ENCODE measurements at regions not wholly inside any gene's neighbourhood (a gene's known extent, or its start where the extent isn't known, plus 50 kb on each side); places are given as distances from the start of the nearest gene placed in this dataset.

DNA sequence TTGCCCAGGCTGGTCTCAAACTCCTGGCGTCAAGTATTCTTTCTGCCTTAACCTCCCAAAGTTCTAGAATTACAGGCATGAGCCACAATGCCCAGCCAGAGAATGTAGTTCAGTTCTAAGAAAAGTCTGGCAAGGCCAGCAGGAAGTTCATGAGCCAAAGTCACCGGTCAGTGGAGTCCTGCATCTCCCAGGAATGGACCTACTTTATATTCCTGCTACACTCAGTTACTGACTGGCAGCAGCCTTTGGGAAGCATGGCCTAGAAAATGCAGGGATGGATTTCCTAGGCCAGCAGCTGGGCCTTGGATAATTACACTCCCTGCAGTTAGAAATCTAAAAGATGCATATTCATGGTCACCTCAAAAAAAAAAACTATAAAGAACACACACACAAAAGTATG is 135.7 kb downstream of the CAAP1 start:
- DNase-seq (ENCODE audit: low read depth) = no peak
- Histone ChIP-seq H3K4me3 (ENCODE audit: low read depth, low read length) (no peak overlapping the region), H3K36me3 (ENCODE audit: control insufficient read depth, insufficient read depth, low read length) (no peaks in the 10 kb centered on the region), H3K27me3 (ENCODE audit: control insufficient read depth, insufficient read depth, low read length) (no peaks in the 10 kb centered on the region)
- TF ChIP-seq, protein P1, sequence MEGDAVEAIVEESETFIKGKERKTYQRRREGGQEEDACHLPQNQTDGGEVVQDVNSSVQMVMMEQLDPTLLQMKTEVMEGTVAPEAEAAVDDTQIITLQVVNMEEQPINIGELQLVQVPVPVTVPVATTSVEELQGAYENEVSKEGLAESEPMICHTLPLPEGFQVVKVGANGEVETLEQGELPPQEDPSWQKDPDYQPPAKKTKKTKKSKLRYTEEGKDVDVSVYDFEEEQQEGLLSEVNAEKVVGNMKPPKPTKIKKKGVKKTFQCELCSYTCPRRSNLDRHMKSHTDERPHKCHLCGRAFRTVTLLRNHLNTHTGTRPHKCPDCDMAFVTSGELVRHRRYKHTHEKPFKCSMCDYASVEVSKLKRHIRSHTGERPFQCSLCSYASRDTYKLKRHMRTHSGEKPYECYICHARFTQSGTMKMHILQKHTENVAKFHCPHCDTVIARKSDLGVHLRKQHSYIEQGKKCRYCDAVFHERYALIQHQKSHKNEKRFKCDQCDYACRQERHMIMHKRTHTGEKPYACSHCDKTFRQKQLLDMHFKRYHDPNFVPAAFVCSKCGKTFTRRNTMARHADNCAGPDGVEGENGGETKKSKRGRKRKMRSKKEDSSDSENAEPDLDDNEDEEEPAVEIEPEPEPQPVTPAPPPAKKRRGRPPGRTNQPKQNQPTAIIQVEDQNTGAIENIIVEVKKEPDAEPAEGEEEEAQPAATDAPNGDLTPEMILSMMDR (IDR thresholded peaks at IDR 0.05; ENCODE audit: insufficient read depth, low read length, poor library complexity, severe bottlenecking) = no peak

DNA sequence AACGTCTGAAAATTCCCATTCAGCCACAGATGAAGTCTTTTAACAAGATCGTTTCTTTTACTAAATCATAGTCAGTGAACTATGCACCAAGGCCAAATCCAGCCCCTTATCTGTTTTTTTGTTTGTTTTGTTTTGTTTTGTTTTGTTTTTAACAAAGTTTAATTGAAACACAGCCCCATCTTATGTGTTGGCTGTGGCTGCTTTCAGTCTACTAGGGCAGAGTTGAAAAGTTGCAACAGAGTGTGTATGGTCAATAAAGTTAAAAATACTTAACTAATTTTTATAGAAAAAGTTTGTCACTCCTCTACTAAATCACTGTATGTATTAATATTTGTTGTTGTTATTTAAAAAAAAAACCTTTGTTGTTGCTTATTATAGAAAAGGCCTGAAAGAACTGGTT is 137.1 kb downstream of the CAAP1 start:
- no peaks in the 10 kb centered on the region for H3K27me3 ChIP-seq (ENCODE audit: control insufficient read depth, insufficient read depth, low read length)
- TF ChIP-seq, protein P1 (IDR thresholded peaks at IDR 0.05; ENCODE audit: insufficient read depth, low read length, poor library complexity, severe bottlenecking) = no peak
- no peak for DNase-seq (ENCODE audit: low read depth)
- no peaks in the 10 kb centered on the region for H3K36me3 ChIP-seq (ENCODE audit: control insufficient read depth, insufficient read depth, low read length)
- no peak overlapping the region for H3K4me3 ChIP-seq (ENCODE audit: low read depth, low read length)

DNA sequence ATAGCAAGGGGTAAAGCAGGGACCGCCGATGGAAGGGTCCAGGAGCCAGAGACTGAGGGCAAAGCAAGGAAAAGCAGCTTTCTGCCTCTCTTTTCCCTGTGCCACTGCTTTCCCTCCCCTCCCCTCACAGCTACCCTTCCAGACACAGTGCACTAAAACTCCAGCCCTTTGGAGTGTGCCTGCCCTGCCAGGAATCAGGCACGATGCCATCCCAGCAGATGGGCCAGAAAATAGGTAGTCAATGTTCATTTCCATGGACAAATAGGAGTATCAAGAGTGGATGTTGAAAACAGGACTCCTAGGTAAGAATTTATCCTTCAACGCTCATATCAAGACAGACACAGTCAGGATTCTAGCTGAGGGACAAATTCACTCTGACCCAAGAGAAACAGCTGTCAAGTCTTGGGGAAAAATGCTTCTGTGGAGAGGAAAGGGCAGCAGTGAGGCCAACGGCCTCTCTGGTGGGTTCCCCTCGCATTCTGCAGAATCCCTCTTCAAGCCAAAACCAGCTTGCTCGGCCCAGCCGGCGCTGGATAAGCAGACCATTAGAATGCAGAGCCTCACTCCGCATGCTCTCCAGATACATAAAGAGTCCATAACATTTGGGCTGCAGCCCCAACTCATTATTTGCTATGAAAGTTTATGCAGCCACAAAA is 138.0 kb downstream of the CAAP1 start:
- Histone ChIP-seq H3K27me3 (ENCODE audit: control insufficient read depth, insufficient read depth, low read length) (no peaks in the 10 kb centered on the region), H3K4me3 (ENCODE audit: low read depth, low read length) (no peak overlapping the region), H3K36me3 (ENCODE audit: control insufficient read depth, insufficient read depth, low read length) (no peaks in the 10 kb centered on the region)
- no peak for DNase-seq (ENCODE audit: low read depth)
- TF ChIP-seq, protein P1 (IDR thresholded peaks at IDR 0.05; ENCODE audit: insufficient read depth, low read length, poor library complexity, severe bottlenecking) = no peak

DNA sequence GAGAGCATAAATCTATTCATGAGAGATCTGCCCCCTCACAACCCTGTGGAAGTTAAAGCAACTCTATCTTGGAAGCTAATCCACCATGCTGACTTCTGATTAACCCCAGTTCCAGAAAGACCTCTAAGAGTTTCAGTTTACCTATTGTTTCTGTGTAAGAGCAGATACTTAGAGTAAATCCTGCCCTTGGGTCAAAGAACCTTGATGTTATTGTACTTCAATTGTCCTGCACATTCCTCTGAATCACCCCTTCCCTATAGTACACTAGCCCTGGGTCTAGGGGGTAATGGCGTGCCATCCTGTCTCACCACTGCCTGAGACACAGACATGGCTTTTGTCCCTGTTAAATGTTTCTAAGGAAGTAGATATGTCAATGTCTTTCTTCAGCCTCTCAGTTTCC is 138.6 kb downstream of the CAAP1 start:
- Histone ChIP-seq H3K27me3 (ENCODE audit: control insufficient read depth, insufficient read depth, low read length) (no peaks in the 10 kb centered on the region), H3K4me3 (ENCODE audit: low read depth, low read length) (no peak overlapping the region), H3K36me3 (ENCODE audit: control insufficient read depth, insufficient read depth, low read length) (no peaks in the 10 kb centered on the region)
- no peak for DNase-seq (ENCODE audit: low read depth)
- TF ChIP-seq, protein P1 (IDR thresholded peaks at IDR 0.05; ENCODE audit: insufficient read depth, low read length, poor library complexity, severe bottlenecking) = no peak

DNA sequence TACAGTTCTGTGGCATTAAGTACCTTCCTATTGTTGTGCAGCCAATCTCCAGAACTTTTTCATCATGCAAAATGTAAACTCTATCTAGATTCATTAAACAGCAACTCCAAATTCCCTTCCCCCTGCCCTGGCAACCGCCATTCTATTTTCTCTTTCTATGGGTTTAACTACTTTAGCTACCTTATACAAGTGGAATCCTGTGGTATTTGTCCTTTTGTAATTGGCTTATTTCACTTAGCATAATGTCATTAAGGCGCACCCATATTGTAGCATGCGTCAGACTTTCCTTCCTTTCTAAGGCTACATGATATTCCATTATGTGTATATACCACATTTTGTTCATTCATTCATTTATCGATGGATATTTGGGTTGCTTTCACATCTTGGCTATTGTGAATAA is 142.4 kb downstream of the CAAP1 start:
- DNase-seq (ENCODE audit: low read depth) = no peak
- Histone ChIP-seq H3K4me3 (ENCODE audit: low read depth, low read length) (no peak overlapping the region), H3K36me3 (ENCODE audit: control insufficient read depth, insufficient read depth, low read length) (no peaks in the 10 kb centered on the region), H3K27me3 (ENCODE audit: control insufficient read depth, insufficient read depth, low read length) (no peaks in the 10 kb centered on the region)
- TF ChIP-seq, protein P1 (IDR thresholded peaks at IDR 0.05; ENCODE audit: insufficient read depth, low read length, poor library complexity, severe bottlenecking) = no peak

DNA sequence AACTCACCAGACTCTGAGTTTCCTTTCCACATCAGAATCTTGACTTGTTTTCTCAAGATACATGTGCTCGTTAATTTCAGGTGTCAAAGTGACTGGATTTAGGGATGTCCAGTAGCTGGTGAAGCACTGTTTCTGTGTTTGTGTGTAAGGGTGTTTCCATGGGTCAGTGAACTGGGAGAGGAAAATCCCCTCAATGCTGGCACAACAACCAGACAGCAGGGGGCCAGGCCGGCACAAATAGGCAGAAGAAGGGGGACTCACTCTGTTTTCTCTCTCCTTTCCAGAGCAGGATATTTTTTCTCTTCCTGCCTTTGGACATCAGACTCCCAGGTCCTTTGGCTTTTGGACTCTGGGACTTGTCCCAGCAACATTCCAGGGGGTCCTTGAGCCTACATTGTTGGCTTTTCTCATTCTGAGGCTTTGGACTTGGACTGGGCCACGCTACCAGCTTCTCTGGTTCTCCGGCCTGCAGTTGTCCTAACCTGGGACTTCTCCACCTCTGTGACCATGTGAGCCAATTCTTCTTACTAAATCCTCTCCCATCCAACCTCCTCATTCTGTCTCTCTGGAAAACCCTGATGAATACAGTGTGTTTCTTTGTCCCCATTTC is 144.0 kb downstream of the CAAP1 start:
- TF ChIP-seq, protein P1 (IDR thresholded peaks at IDR 0.05; ENCODE audit: insufficient read depth, low read length, poor library complexity, severe bottlenecking) = no peak
- DNase-seq (ENCODE audit: low read depth) = no peak
- Histone ChIP-seq H3K4me3 (ENCODE audit: low read depth, low read length) (no peak overlapping the region), H3K27me3 (ENCODE audit: control insufficient read depth, insufficient read depth, low read length) (no peaks in the 10 kb centered on the region), H3K36me3 (ENCODE audit: control insufficient read depth, insufficient read depth, low read length) (no peaks in the 10 kb centered on the region)

Data from kidney epithelial cell (primary cell).